IPS-15b (cell line): ENCODE measurements at regions not wholly inside any gene's neighbourhood (a gene's known extent, or its start where the extent isn't known, plus 50 kb on each side); places are given as distances from the start of the nearest gene placed in this dataset.

Source experiments
- H3K27me3 ChIP-seq: one replicate; pipeline ENCODE4 v1.6.1; 2013; ENCODE audit warnings: low read length; ENCODE audit not compliant: control insufficient read depth, insufficient read depth
- H3K36me3 ChIP-seq: one replicate; pipeline ENCODE4 v1.6.1; 2013; ENCODE audit warnings: low read length; ENCODE audit not compliant: control insufficient read depth, insufficient read depth
- H3K4me1 ChIP-seq: one replicate; pipeline ENCODE4 v1.6.1; 2013; ENCODE audit warnings: mild to moderate bottlenecking, low read length; ENCODE audit not compliant: control insufficient read depth, insufficient read depth
- H3K4me3 ChIP-seq: one replicate; pipeline ENCODE4 v1.5.1; 2013; ENCODE audit warnings: low read depth, low read length
- H3K9ac ChIP-seq: one replicate; pipeline ENCODE4 v1.6.1; 2013; ENCODE audit warnings: low read depth, mild to moderate bottlenecking, low read length
- H3K9me3 ChIP-seq: one replicate; pipeline ENCODE4 v1.6.1; 2013; ENCODE audit warnings: mild to moderate bottlenecking, low read length; ENCODE audit not compliant: control insufficient read depth, insufficient read depth

GRCh38 chr13:33743438-33744368 lies 74.2 kb upstream of the RFC3 start:
- H3K9me3 ChIP-seq: no peaks in the 10 kb centered on the region
- H3K4me1 ChIP-seq: no peaks in the 10 kb centered on the region
- H3K27me3 ChIP-seq: no peaks in the 10 kb centered on the region
- H3K9ac ChIP-seq: no peak overlapping the region
- no peaks in the 10 kb centered on the region for H3K36me3 ChIP-seq
- H3K4me3 ChIP-seq: no peak overlapping the region

- H3K9me3 ChIP-seq: no peaks in the 10 kb centered on the region
- no peak overlapping the region for H3K4me3 ChIP-seq
- no peaks in the 10 kb centered on the region for H3K27me3 ChIP-seq
- H3K36me3 ChIP-seq: no peaks in the 10 kb centered on the region
- no peaks in the 10 kb centered on the region for H3K4me1 ChIP-seq
- no peak overlapping the region for H3K9ac ChIP-seq
Observed at GRCh38 chr13:33744589-33745369, 73.2 kb upstream of the RFC3 start.

GRCh38 chr13:33745370-33746324 lies 72.3 kb upstream of the RFC3 start:
- H3K4me3 ChIP-seq: no peak overlapping the region
- no peaks in the 10 kb centered on the region for H3K4me1 ChIP-seq
- H3K36me3 ChIP-seq: no peaks in the 10 kb centered on the region
- no peaks in the 10 kb centered on the region for H3K9me3 ChIP-seq
- no peak overlapping the region for H3K9ac ChIP-seq
- no peaks in the 10 kb centered on the region for H3K27me3 ChIP-seq

- Histone ChIP-seq H3K4me3 (no peak overlapping the region), H3K36me3 (no peaks in the 10 kb centered on the region), H3K4me1 (no peaks in the 10 kb centered on the region), H3K9ac (no peak overlapping the region), H3K27me3 (no peaks in the 10 kb centered on the region), H3K9me3 (no peaks in the 10 kb centered on the region)
Observed at GRCh38 chr13:33746867-33747266, 71.1 kb upstream of the RFC3 start.

- no peak overlapping the region for H3K9ac ChIP-seq
Observed at GRCh38 chr13:33751151-33751550, 66.8 kb upstream of the RFC3 start.

GRCh38 chr13:33752094-33752493 lies 65.9 kb upstream of the RFC3 start:
- no peaks in the 10 kb centered on the region for H3K27me3 ChIP-seq
- no peaks in the 10 kb centered on the region for H3K9me3 ChIP-seq
- H3K36me3 ChIP-seq: no peaks in the 10 kb centered on the region
- H3K4me1 ChIP-seq: no peaks in the 10 kb centered on the region
- H3K4me3 ChIP-seq: no peak overlapping the region
- H3K9ac ChIP-seq: no peak overlapping the region

More at GRCh38 chr13:33751151-33751550, 66.8 kb upstream of the RFC3 start:
- H3K4me3 ChIP-seq: no peak overlapping the region
- H3K27me3 ChIP-seq: no peaks in the 10 kb centered on the region
- no peaks in the 10 kb centered on the region for H3K36me3 ChIP-seq
- H3K4me1 ChIP-seq: no peaks in the 10 kb centered on the region
- H3K9me3 ChIP-seq: no peaks in the 10 kb centered on the region

- Histone ChIP-seq H3K4me1 (no peaks in the 10 kb centered on the region), H3K27me3 (no peaks in the 10 kb centered on the region), H3K36me3 (no peaks in the 10 kb centered on the region), H3K9me3 (no peaks in the 10 kb centered on the region), H3K9ac (no peak overlapping the region), H3K4me3 (no peak overlapping the region)
Observed at GRCh38 chr13:33752597-33752996, 65.4 kb upstream of the RFC3 start.

- no peaks in the 10 kb centered on the region for H3K4me1 ChIP-seq
- H3K9me3 ChIP-seq: no peaks in the 10 kb centered on the region
- no peaks in the 10 kb centered on the region for H3K27me3 ChIP-seq
- no peak overlapping the region for H3K4me3 ChIP-seq
- H3K9ac ChIP-seq: no peak overlapping the region
- no peaks in the 10 kb centered on the region for H3K36me3 ChIP-seq
Observed at GRCh38 chr13:33756929-33757328, 61.0 kb upstream of the RFC3 start.

- Histone ChIP-seq H3K27me3 (no peaks in the 10 kb centered on the region), H3K4me1 (no peaks in the 10 kb centered on the region), H3K4me3 (no peak overlapping the region), H3K36me3 (no peaks in the 10 kb centered on the region), H3K9me3 (no peaks in the 10 kb centered on the region), H3K9ac (no peak overlapping the region)
Observed at GRCh38 chr13:33757713-33758112, 60.2 kb upstream of the RFC3 start.

- Histone ChIP-seq H3K4me1 (no peaks in the 10 kb centered on the region), H3K4me3 (no peak overlapping the region), H3K27me3 (no peaks in the 10 kb centered on the region), H3K36me3 (no peaks in the 10 kb centered on the region), H3K9ac (no peak overlapping the region), H3K9me3 (no peaks in the 10 kb centered on the region)
Observed at GRCh38 chr13:33758113-33758512, 59.8 kb upstream of the RFC3 start.

- Histone ChIP-seq H3K4me3 (no peak overlapping the region), H3K27me3 (no peaks in the 10 kb centered on the region), H3K36me3 (no peaks in the 10 kb centered on the region), H3K9ac (no peak overlapping the region), H3K9me3 (no peaks in the 10 kb centered on the region), H3K4me1 (no peaks in the 10 kb centered on the region)
Observed at GRCh38 chr13:33761740-33762139, 56.2 kb upstream of the RFC3 start.
